ENCODE measurements at regions not wholly inside any gene's neighbourhood (a gene's known extent, or its start where the extent isn't known, plus 50 kb on each side); places are given as distances from the start of the nearest gene placed in this dataset.
"Not testable (repeated sequence)": the region's sequence is repeated elsewhere in the genome, so short reads cannot be mapped to it uniquely, and the experiment has no call there.

DNA sequence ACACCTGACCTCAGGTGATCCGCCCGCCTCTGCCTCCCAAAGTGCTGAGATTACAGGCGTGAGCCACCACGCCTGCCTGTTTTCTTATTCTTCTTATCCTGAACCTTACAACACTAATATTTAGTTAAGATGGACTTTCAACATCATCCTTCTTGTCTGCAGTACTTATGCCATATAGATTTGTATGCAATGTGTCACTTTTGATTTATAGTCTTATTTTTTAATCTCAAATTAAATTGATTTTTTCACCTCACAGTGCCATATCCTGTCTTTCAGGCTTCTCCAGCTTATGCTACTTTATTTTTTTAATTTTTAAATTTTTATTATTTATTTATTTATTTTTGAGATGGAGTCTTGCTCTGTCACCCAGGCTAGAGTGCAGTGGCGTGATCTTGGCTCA, 149.6 kb downstream of the TFAP2B start:
- TF ChIP-seq, protein P1, sequence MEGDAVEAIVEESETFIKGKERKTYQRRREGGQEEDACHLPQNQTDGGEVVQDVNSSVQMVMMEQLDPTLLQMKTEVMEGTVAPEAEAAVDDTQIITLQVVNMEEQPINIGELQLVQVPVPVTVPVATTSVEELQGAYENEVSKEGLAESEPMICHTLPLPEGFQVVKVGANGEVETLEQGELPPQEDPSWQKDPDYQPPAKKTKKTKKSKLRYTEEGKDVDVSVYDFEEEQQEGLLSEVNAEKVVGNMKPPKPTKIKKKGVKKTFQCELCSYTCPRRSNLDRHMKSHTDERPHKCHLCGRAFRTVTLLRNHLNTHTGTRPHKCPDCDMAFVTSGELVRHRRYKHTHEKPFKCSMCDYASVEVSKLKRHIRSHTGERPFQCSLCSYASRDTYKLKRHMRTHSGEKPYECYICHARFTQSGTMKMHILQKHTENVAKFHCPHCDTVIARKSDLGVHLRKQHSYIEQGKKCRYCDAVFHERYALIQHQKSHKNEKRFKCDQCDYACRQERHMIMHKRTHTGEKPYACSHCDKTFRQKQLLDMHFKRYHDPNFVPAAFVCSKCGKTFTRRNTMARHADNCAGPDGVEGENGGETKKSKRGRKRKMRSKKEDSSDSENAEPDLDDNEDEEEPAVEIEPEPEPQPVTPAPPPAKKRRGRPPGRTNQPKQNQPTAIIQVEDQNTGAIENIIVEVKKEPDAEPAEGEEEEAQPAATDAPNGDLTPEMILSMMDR (IDR thresholded peaks at IDR 0.05; ENCODE audit: insufficient read depth, low read length, poor library complexity, severe bottlenecking) = not testable (repeated sequence)
- TF ChIP-seq EZH2phosphoT487 (conservative IDR thresholded peaks at IDR 0.05; ENCODE audit: low read length) = not testable (repeated sequence)
